SK-N-SH (cell line): ENCODE measurements at regions not wholly inside any gene's neighbourhood (a gene's known extent, or its start where the extent isn't known, plus 50 kb on each side); places are given as distances from the start of the nearest gene placed in this dataset.
"Not testable (repeated sequence)": the region's sequence is repeated elsewhere in the genome, so short reads cannot be mapped to it uniquely, and the experiment has no call there.

Experiments
- CTCF ChIA-PET: fragments of 300-600, 350-600 bp; formaldehyde crosslinking; extraction: SDS; loops from one replicate; lab custom pipeline; 2021; lab: Yijun Ruan, JAX
- POLR2A ChIA-PET: fragments of 350-600 bp; sonication (Branson Sonifier 250); formaldehyde crosslinking; extraction: SDS; loops from one replicate; lab custom pipeline; 2020; ENCODE audit warnings: antibody characterized with exemption, inconsistent platforms; lab: Yijun Ruan, JAX
- DNase-seq: peaks from one replicate; pipeline ENCODE4 v3.0.0; 2012
- H2AFZ ChIP-seq: fragments of 200-600 bp; sonication (generic); 2 replicates; pipeline ENCODE4 v1.8.1; 2016; ENCODE audit warnings: antibody characterized with exemption, mild to moderate bottlenecking, low read depth
- H3F3A ChIP-seq: fragments of 200-600 bp; sonication (generic); replicated peaks from 2 replicates; pipeline ENCODE3; 2016; ENCODE audit warnings: antibody characterized with exemption, mild to moderate bottlenecking; ENCODE audit not compliant: insufficient read depth
- H3K27ac ChIP-seq, 2 experiments: fragments of 200-500 bp in 1 of 2; fragments of 200-600 bp in 1 of 2; sonication (Bioruptor generic) in 1 of 2; sonication (generic), shearing (Covaris generic) in 1 of 2; 2 replicates each; pipeline versions ENCODE4 v1.5.1 to v1.6.1; 2014 to 2016; ENCODE audit warnings: low read depth in 2 of 2, inconsistent platforms in 1 of 2, low read length in 1 of 2, mild to moderate bottlenecking in 1 of 2, mixed read lengths in 1 of 2
- H3K27me3 ChIP-seq: fragments of 200-600 bp; sonication (generic), shearing (Covaris generic); 2 replicates; pipeline ENCODE4 v1.6.1; 2016; ENCODE audit warnings: mixed run types; ENCODE audit not compliant: insufficient read depth
- H3K36me3 ChIP-seq, 2 experiments: fragments of 200-500 bp in 1 of 2; fragments of 200-600 bp in 1 of 2; sonication (Bioruptor generic) in 1 of 2; sonication (generic) in 1 of 2; replicated peaks in 1 of 2; 2 replicates each; pipeline versions ENCODE3 to v1.5.1; 2014 to 2016; ENCODE audit warnings: low read length in 1 of 2, mild to moderate bottlenecking in 1 of 2; ENCODE audit not compliant: insufficient read depth in 2 of 2, control insufficient read depth in 1 of 2
- H3K4me1 ChIP-seq, 2 experiments: fragments of 200-500 bp in 1 of 2; fragments of 200-600 bp in 1 of 2; sonication (Bioruptor generic) in 1 of 2; sonication (generic), shearing (Covaris generic) in 1 of 2; 2 replicates each; pipeline versions ENCODE4 v1.5.1 to v1.6.1; 2014 to 2016; ENCODE audit warnings: low read depth in 1 of 2, low read length in 1 of 2, mixed run types in 1 of 2; ENCODE audit not compliant: insufficient read depth in 2 of 2, control insufficient read depth in 1 of 2
- H3K4me2 ChIP-seq: fragments of 200-600 bp; sonication (generic), shearing (Covaris generic); 2 replicates; pipeline ENCODE4 v1.6.1; 2017; ENCODE audit warnings: mixed run types
- H3K4me3 ChIP-seq, 2 experiments: fragments of 200-500 bp in 1 of 2; fragments of 200-600 bp in 1 of 2; sonication (Bioruptor generic) in 1 of 2; sonication (generic), shearing (Covaris generic) in 1 of 2; 2 replicates each; pipeline versions ENCODE4 v1.5.1 to v1.8.1; 2014 to 2016; ENCODE audit warnings: low read depth in 2 of 2, inconsistent platforms in 1 of 2, low read length in 1 of 2, mild to moderate bottlenecking in 1 of 2, mixed read lengths in 1 of 2, moderate library complexity in 1 of 2
- H3K79me2 ChIP-seq: fragments of 200-600 bp; sonication (generic); 2 replicates; pipeline ENCODE4 v1.8.1; 2017; ENCODE audit warnings: mild to moderate bottlenecking; ENCODE audit not compliant: insufficient read depth
- H3K9ac ChIP-seq: fragments of 200-600 bp; sonication (generic); 2 replicates; pipeline ENCODE4 v1.6.1; 2017; ENCODE audit warnings: mixed run types
- H3K9me2 ChIP-seq: fragments of 200-600 bp; sonication (generic); 2 replicates; pipeline ENCODE4 v1.6.1; 2017; ENCODE audit warnings: mixed run types
- H3K9me3 ChIP-seq: fragments of 200-600 bp; sonication (generic); 2 replicates; pipeline ENCODE4 v1.6.1; 2017; ENCODE audit warnings: mixed run types, mild to moderate bottlenecking, moderate library complexity
- H4K20me1 ChIP-seq: fragments of 200-600 bp; sonication (generic); 2 replicates; pipeline ENCODE4 v1.6.1; 2017; ENCODE audit warnings: mild to moderate bottlenecking, mixed run types; ENCODE audit not compliant: insufficient read depth
- CHD2 ChIP-seq: fragments of 150-350 bp; IDR thresholded peaks from 2 replicates; pipeline ENCODE4 v1.6.1; 2018; ENCODE audit warnings: low read length; ENCODE audit not compliant: partially characterized antibody
- EZH2phosphoT487 ChIP-seq: fragments of 200-600 bp; sonication (generic); IDR thresholded peaks from 2 replicates; pipeline ENCODE4 v1.6.1; 2017; ENCODE audit warnings: low read depth, mixed run types, mild to moderate bottlenecking, antibody characterized with exemption, moderate library complexity, borderline replicate concordance
- GABPA ChIP-seq: IDR thresholded peaks from 2 replicates; pipeline ENCODE4 v1.4.0; 2012; ENCODE audit warnings: low read depth, mild to moderate bottlenecking
- GATA2 ChIP-seq: sonication (generic); formaldehyde crosslinking; IDR thresholded peaks from 2 replicates; pipeline ENCODE4 v1.5.0; 2020; ENCODE audit warnings: mild to moderate bottlenecking, missing genetic modification reagents
- MAX ChIP-seq: IDR thresholded peaks from 2 replicates; pipeline ENCODE4 v1.4.0; 2012; ENCODE audit warnings: low read depth
- RAD21 ChIP-seq: IDR thresholded peaks from 2 replicates; pipeline ENCODE4 v1.6.1; 2012; ENCODE audit warnings: mild to moderate bottlenecking, low read length
- RCOR1 ChIP-seq: fragments of 150-350 bp; IDR thresholded peaks from 2 replicates; pipeline ENCODE4 v1.6.1; 2017; ENCODE audit warnings: antibody characterized with exemption, low read length
- RXRA ChIP-seq: IDR thresholded peaks from 2 replicates; pipeline ENCODE4 v1.4.0; 2012; ENCODE audit warnings: low read depth, mild to moderate bottlenecking, borderline replicate concordance
- SMC3 ChIP-seq: IDR thresholded peaks from 2 replicates; pipeline ENCODE4 v1.6.1; 2012; ENCODE audit warnings: low read depth, low read length, improper control_type of control experiment
- TEAD4 ChIP-seq: IDR thresholded peaks from 2 replicates; pipeline ENCODE4 v1.4.0; 2012; ENCODE audit warnings: mild to moderate bottlenecking, borderline replicate concordance; ENCODE audit not compliant: insufficient read depth
- USF1 ChIP-seq: IDR thresholded peaks from 2 replicates; pipeline ENCODE4 v1.4.0; 2012; ENCODE audit warnings: low read depth, borderline replicate concordance
- YY1 ChIP-seq: IDR thresholded peaks from 2 replicates; pipeline ENCODE4 v1.4.0; 2012; ENCODE audit warnings: low read depth, mild to moderate bottlenecking
- ZBTB33 ChIP-seq: IDR thresholded peaks from 2 replicates; pipeline ENCODE4 v1.4.0; 2012; ENCODE audit warnings: low read depth, borderline replicate concordance
- WGBS: methylation state at CpG from one replicate; pipeline ENCODE4 v1.1.6; 2017; ENCODE audit warnings: low lambda C conversion rate; 5-methylcytosine and 5-hydroxymethylcytosine counted together
- TF ChIP-seq, protein P1 (sequence below): IDR thresholded peaks from 2 replicates; pipeline ENCODE4 v1.6.1; 2012; ENCODE audit warnings: mild to moderate bottlenecking, low read depth, low read length, moderate library complexity

- TF ChIP-seq GABPA = no peak
- 0 out of 2 replicates have a peak, but pooled peaks have one; percentile 0 for TF ChIP-seq RAD21
- peak; percentile 33; the same call in 1 of the 2 replicates for TF ChIP-seq GATA2 (CRISPR knock-in tag)
- TF ChIP-seq SMC3 = no peak
- no peak for TF ChIP-seq EZH2phosphoT487
- TF ChIP-seq ZBTB33 = no peak
- no peak for TF ChIP-seq USF1
Measured at GRCh38 chr10:55627501-55628051, 733.5 kb downstream of the ZWINT start (continued).

- under 1% methylated on average over 10 of the region's 29 CpGs for WGBS
- H3K9ac ChIP-seq, DNase-seq, H3F3A ChIP-seq, H3K9me3 ChIP-seq, H2AFZ ChIP-seq, H3K4me1 ChIP-seq, H3K36me3 ChIP-seq, H3K27me3 ChIP-seq, H3K79me2 ChIP-seq, H3K9me2 ChIP-seq, H4K20me1 ChIP-seq, POLR2A ChIA-PET, H3K27ac ChIP-seq: not testable (repeated sequence)
- Histone ChIP-seq H3K4me2 (peak overlapping the region; percentile 59), H3K4me3 (peak overlapping the region; percentile 46 to 54)
- CTCF ChIA-PET = interaction anchor here (1.4 to 1.6 kb wide), 2 partner anchors 14 to 27 kb away, joined by 3 to 7 read pairs; no protein-coding TSS in a partner anchor
Measured at GRCh38 chr10:55601690-55602478, 759.2 kb downstream of the ZWINT start.

GRCh38 chr10:55551603-55552002 lies 750.6 kb upstream of the PCDH15 start:
- Histone ChIP-seq H3K79me2 (no peaks in the 10 kb centered on the region), H3K9me2 (no peaks in the 10 kb centered on the region), H3K36me3 (no peaks in the 10 kb centered on the region), H3K4me1 (no peaks in the 10 kb centered on the region), H3F3A (no peaks in the 10 kb centered on the region), H3K9me3 (no peaks in the 10 kb centered on the region), H4K20me1 (no peaks in the 10 kb centered on the region), H3K27me3 (no peaks in the 10 kb centered on the region), H2AFZ (no peak overlapping the region), H3K4me2 (no peak overlapping the region), H3K27ac (no peak overlapping the region), H3K4me3 (no peak overlapping the region), H3K9ac (no peak overlapping the region)
- WGBS = 61% methylated on average over 2 of the region's 2 CpGs
- POLR2A ChIA-PET = no interaction called here
- CTCF ChIA-PET = interaction anchor here (1.5 kb wide), 1 partner anchor 77 kb away, joined by 3 read pairs; no protein-coding TSS in a partner anchor
- no peak for DNase-seq
- TF ChIP-seq TEAD4 = no peak
- no peak for TF ChIP-seq CHD2
- no peak for TF ChIP-seq RXRA
- TF ChIP-seq, protein P1, sequence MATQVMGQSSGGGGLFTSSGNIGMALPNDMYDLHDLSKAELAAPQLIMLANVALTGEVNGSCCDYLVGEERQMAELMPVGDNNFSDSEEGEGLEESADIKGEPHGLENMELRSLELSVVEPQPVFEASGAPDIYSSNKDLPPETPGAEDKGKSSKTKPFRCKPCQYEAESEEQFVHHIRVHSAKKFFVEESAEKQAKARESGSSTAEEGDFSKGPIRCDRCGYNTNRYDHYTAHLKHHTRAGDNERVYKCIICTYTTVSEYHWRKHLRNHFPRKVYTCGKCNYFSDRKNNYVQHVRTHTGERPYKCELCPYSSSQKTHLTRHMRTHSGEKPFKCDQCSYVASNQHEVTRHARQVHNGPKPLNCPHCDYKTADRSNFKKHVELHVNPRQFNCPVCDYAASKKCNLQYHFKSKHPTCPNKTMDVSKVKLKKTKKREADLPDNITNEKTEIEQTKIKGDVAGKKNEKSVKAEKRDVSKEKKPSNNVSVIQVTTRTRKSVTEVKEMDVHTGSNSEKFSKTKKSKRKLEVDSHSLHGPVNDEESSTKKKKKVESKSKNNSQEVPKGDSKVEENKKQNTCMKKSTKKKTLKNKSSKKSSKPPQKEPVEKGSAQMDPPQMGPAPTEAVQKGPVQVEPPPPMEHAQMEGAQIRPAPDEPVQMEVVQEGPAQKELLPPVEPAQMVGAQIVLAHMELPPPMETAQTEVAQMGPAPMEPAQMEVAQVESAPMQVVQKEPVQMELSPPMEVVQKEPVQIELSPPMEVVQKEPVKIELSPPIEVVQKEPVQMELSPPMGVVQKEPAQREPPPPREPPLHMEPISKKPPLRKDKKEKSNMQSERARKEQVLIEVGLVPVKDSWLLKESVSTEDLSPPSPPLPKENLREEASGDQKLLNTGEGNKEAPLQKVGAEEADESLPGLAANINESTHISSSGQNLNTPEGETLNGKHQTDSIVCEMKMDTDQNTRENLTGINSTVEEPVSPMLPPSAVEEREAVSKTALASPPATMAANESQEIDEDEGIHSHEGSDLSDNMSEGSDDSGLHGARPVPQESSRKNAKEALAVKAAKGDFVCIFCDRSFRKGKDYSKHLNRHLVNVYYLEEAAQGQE = no peak
- no peak for TF ChIP-seq RCOR1
- no peak for TF ChIP-seq ZBTB33
- no peak for TF ChIP-seq MAX
- no peak for TF ChIP-seq YY1
- TF ChIP-seq GATA2 (CRISPR knock-in tag) = no peak
